H1 (cell line): ENCODE measurements at regions not wholly inside any gene's neighbourhood (a gene's known extent, or its start where the extent isn't known, plus 50 kb on each side); places are given as distances from the start of the nearest gene placed in this dataset.

Source experiments
- BACH1 ChIP-seq: IDR thresholded peaks from 2 replicates; pipeline ENCODE4 v1.6.1; 2012; ENCODE audit warnings: low read length, improper control_type of control experiment
- BCL11A ChIP-seq, 2 experiments: IDR thresholded peaks; one replicate each; pipeline ENCODE4 v1.6.1; 2011; ENCODE audit warnings: low read depth in 2 of 2, low read length in 2 of 2, mild to moderate bottlenecking in 2 of 2
- EP300 ChIP-seq, 2 experiments: IDR thresholded peaks; 1 replicate in 1 of 2; 2 replicates in 1 of 2; pipeline ENCODE4 v1.6.1; 2011 to 2012; ENCODE audit warnings: low read depth in 2 of 2, low read length in 2 of 2, mild to moderate bottlenecking in 2 of 2, borderline replicate concordance in 1 of 2, inconsistent platforms in 1 of 2, moderate library complexity in 1 of 2
- EZH2 ChIP-seq: fragments of 200-600 bp; sonication (generic); IDR thresholded peaks from 2 replicates; pipeline ENCODE4 v1.7.1; 2012; ENCODE audit warnings: low read depth, mild to moderate bottlenecking, moderate library complexity, low read length, inconsistent platforms; ENCODE audit not compliant: severe bottlenecking
- JUN ChIP-seq: IDR thresholded peaks from 2 replicates; pipeline ENCODE4 v1.6.1; 2011; ENCODE audit warnings: low read depth, mild to moderate bottlenecking, improper control_type of control experiment, low read length
- NRF1 ChIP-seq: IDR thresholded peaks from 2 replicates; pipeline ENCODE4 v1.6.1; 2011; ENCODE audit warnings: mild to moderate bottlenecking, low read depth, low read length, improper control_type of control experiment
- POLR2A ChIP-seq, 2 experiments: IDR thresholded peaks; 1 replicate in 1 of 2; 2 replicates in 1 of 2; pipeline ENCODE4 v1.6.1; 2011; ENCODE audit warnings: low read depth in 2 of 2, low read length in 2 of 2, mild to moderate bottlenecking in 2 of 2; ENCODE audit errors: control extremely low read depth in 1 of 2
- RXRA ChIP-seq: IDR thresholded peaks from 2 replicates; pipeline ENCODE4 v1.6.1; 2011; ENCODE audit warnings: low read depth, mild to moderate bottlenecking, low read length, moderate library complexity; ENCODE audit not compliant: insufficient read depth
- TBP ChIP-seq: IDR thresholded peaks from 2 replicates; pipeline ENCODE4 v1.6.1; 2011; ENCODE audit warnings: low read depth, low read length, improper control_type of control experiment
- TF ChIP-seq, protein P1 (sequence below), 3 experiments: IDR thresholded peaks; 1 replicate in 2 of 3; 2 replicates in 1 of 3; pipeline versions ENCODE4 v1.5.1 to v1.6.1; 2011; ENCODE audit warnings: low read length in 3 of 3, mild to moderate bottlenecking in 3 of 3, inconsistent platforms in 2 of 3, low read depth in 1 of 3, moderate library complexity in 1 of 3; ENCODE audit not compliant: insufficient read depth in 1 of 3; ENCODE audit errors: control extremely low read depth in 1 of 3

DNA sequence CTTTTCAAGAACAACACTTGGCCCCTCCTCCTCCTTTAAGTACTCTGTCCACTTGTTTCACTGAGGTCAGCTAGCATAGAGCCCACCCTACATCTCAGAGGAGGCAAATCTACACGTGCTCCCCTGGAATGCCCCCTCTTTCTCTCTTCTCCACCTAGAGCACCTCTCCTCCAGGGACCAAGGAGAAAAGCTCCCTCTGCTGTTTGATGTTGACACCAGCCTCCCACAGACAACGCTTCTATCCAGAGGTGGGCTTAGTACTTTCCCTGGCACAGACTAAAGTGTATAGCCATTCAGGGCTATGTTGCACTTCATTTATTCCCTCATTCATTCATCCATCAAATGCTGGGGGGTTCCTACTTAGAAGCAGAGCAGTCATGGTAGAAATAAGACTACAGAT lies 68.2 kb upstream of the TAF1L start:
- TF ChIP-seq EZH2 (no peak), RXRA (no peak), EP300 (IDR thresholded peaks at IDR 0.05; ENCODE audit: borderline replicate concordance in 1 of 2, low read depth in 2 of 2, low read length in 2 of 2) (no peak), TBP (no peak), POLR2A (IDR thresholded peaks at IDR 0.05; ENCODE audit: control extremely low read depth in 1 of 2, low read depth in 2 of 2, low read length in 2 of 2) (no peak), BACH1 (no peak), JUN (no peak), BCL11A (IDR thresholded peaks at IDR 0.05; ENCODE audit: low read depth in 2 of 2, low read length in 2 of 2) (no peak), NRF1 (no peak)
- TF ChIP-seq, protein P1, sequence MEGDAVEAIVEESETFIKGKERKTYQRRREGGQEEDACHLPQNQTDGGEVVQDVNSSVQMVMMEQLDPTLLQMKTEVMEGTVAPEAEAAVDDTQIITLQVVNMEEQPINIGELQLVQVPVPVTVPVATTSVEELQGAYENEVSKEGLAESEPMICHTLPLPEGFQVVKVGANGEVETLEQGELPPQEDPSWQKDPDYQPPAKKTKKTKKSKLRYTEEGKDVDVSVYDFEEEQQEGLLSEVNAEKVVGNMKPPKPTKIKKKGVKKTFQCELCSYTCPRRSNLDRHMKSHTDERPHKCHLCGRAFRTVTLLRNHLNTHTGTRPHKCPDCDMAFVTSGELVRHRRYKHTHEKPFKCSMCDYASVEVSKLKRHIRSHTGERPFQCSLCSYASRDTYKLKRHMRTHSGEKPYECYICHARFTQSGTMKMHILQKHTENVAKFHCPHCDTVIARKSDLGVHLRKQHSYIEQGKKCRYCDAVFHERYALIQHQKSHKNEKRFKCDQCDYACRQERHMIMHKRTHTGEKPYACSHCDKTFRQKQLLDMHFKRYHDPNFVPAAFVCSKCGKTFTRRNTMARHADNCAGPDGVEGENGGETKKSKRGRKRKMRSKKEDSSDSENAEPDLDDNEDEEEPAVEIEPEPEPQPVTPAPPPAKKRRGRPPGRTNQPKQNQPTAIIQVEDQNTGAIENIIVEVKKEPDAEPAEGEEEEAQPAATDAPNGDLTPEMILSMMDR (IDR thresholded peaks at IDR 0.05; ENCODE audit: control extremely low read depth in 1 of 3, insufficient read depth in 1 of 3, low read depth in 1 of 3, low read length in 3 of 3): peak; percentile 46 to 70 (median 59)
